ENCODE measurements at regions not wholly inside any gene's neighbourhood (a gene's known extent, or its start where the extent isn't known, plus 50 kb on each side); places are given as distances from the start of the nearest gene placed in this dataset.

GRCh38 chr2:34332813-34333212, 733.7 kb upstream of the FAM98A start (continued):
- TF ChIP-seq MLLT1 (IDR thresholded peaks at IDR 0.05) = no peak
- no peak for TF ChIP-seq LARP7 (IDR thresholded peaks at IDR 0.05)
- no peak for TF ChIP-seq MEF2A (IDR thresholded peaks at IDR 0.05; ENCODE audit: insufficient read depth, low read depth, low read length)
- TF ChIP-seq ATF3 (IDR thresholded peaks at IDR 0.05; ENCODE audit: borderline replicate concordance, extremely low read depth, low read depth, low read length) = no peak
- no peak for TF ChIP-seq RAD21 (IDR thresholded peaks at IDR 0.05; ENCODE audit: insufficient read depth, low read depth, low read length)

- Histone ChIP-seq H3K4me2 (ENCODE audit: control insufficient read depth, insufficient read depth) (no peak overlapping the region), H3K9ac (ENCODE audit: control insufficient read depth, insufficient read depth, low read length) (no peak overlapping the region), H3K36me3 (ENCODE audit: control insufficient read depth in 2 of 2, insufficient read depth in 2 of 2, low read length in 1 of 2) (no peaks in the 10 kb centered on the region), H3K9me3 (replicated peaks; ENCODE audit: control insufficient read depth, insufficient read depth, low read length) (no peaks in the 10 kb centered on the region), H3K4me3 (no peak overlapping the region), H3K79me2 (ENCODE audit: control insufficient read depth, insufficient read depth, low read length) (no peaks in the 10 kb centered on the region), H3K27me3 (replicated peaks in 1 of 2; ENCODE audit: control insufficient read depth in 2 of 2, insufficient read depth in 2 of 2, low read length in 1 of 2) (no peaks in the 10 kb centered on the region), H3K4me1 (ENCODE audit: control insufficient read depth, insufficient read depth, low read length) (no peaks in the 10 kb centered on the region), H2AFZ (ENCODE audit: control insufficient read depth, low read depth, low read length) (no peak overlapping the region), H4K20me1 (ENCODE audit: control insufficient read depth, insufficient read depth) (no peaks in the 10 kb centered on the region), H3K27ac (ENCODE audit: control insufficient read depth, insufficient read depth) (no peak overlapping the region)
- SMC1A ChIA-PET (ENCODE audit: uncharacterized antibody, unreplicated experiment) = no interaction called here
- intact Hi-C loops (cut with micrococcal nuclease; ENCODE audit: unreplicated experiment) (no loop called here), in situ Hi-C loops (cut with MboI) (no loop called here)
- ATAC-seq (no peak), FAIRE-seq (no peak), DNase-seq (ENCODE audit: low read depth, low spot score) (no peak)
- RAD21 ChIA-PET (ENCODE audit: unreplicated experiment) = no interaction called here
- POLR2A ChIA-PET = interaction anchor here (0.6 kb wide), 1 partner anchor 107 kb away, joined by 3 read pairs; no protein-coding TSS in a partner anchor
- WGBS (ENCODE audit: insufficient coverage, insufficient replicate concordance, low lambda C conversion rate, missing lambda C conversion rate) = 38% methylated on average over 2 of the region's 2 CpGs
- CTCF ChIA-PET = no interaction called here
- BruUV-seq (replicated peaks) = no TSS peak
- no peak for TF ChIP-seq BCL3 (IDR thresholded peaks at IDR 0.05; ENCODE audit: borderline replicate concordance, insufficient read depth, low read depth, low read length, poor library complexity, severe bottlenecking)
- TF ChIP-seq RELB (IDR thresholded peaks at IDR 0.05; ENCODE audit: low read depth) = no peak
- TF ChIP-seq CBFB (IDR thresholded peaks at IDR 0.05; ENCODE audit: low read depth) = no peak
- no peak for TF ChIP-seq BHLHE40 (IDR thresholded peaks at IDR 0.05; ENCODE audit: borderline replicate concordance in 1 of 2, low read depth in 2 of 2, low read length in 1 of 2)
- TF ChIP-seq MEF2B (IDR thresholded peaks at IDR 0.05; ENCODE audit: partially characterized antibody, poor library complexity, severe bottlenecking) = no peak
- no peak for TF ChIP-seq ZNF622 (IDR thresholded peaks at IDR 0.05)
- no peak for TF ChIP-seq BMI1 (IDR thresholded peaks at IDR 0.05; ENCODE audit: borderline replicate concordance)
- TF ChIP-seq RAD21 (IDR thresholded peaks at IDR 0.05; ENCODE audit: insufficient read depth, low read depth, low read length) = no peak
- TF ChIP-seq POLR2AphosphoS2 (IDR thresholded peaks at IDR 0.05; ENCODE audit: low read depth, low read length) = no peak
- no peak for TF ChIP-seq TCF7 (IDR thresholded peaks at IDR 0.05; ENCODE audit: borderline replicate concordance)
- no peak for TF ChIP-seq SMARCA5 (IDR thresholded peaks at IDR 0.05)
- no peak for TF ChIP-seq ZNF274 (IDR thresholded peaks at IDR 0.05; ENCODE audit: insufficient read depth, insufficient read length)
- no peak for TF ChIP-seq RB1 (IDR thresholded peaks at IDR 0.05; ENCODE audit: borderline replicate concordance)
- no peak for TF ChIP-seq USF1 (IDR thresholded peaks at IDR 0.05; ENCODE audit: borderline replicate concordance, extremely low read length, insufficient read depth, low read depth, low read length)
Observed at GRCh38 chr2:34320056-34320455, 721.0 kb upstream of the FAM98A start.

Measured in GM12878 (cell line).